SK-N-MC (cell line): ENCODE measurements at regions not wholly inside any gene's neighbourhood (a gene's known extent, or its start where the extent isn't known, plus 50 kb on each side); places are given as distances from the start of the nearest gene placed in this dataset.

Experiments used
- DNase-seq: peaks from one replicate; pipeline ENCODE4 v3.0.0-alpha.2; 2011; ENCODE audit warnings: low read depth, low spot score
- H3K27ac ChIP-seq: fragments of 200-600 bp; sonication (generic); 2 replicates; pipeline ENCODE4 v1.5.1; 2016; ENCODE audit warnings: mixed run types
- H3K36me3 ChIP-seq: fragments of 200-600 bp; sonication (generic); 2 replicates; pipeline ENCODE4 v1.6.1; 2017; ENCODE audit warnings: antibody characterized with exemption, low read length, mixed read lengths; ENCODE audit not compliant: insufficient read depth
- H3K4me3 ChIP-seq: fragments of 200-600 bp; sonication (generic); 2 replicates; pipeline ENCODE4 v1.5.1; 2016
- H3K9ac ChIP-seq: fragments of 200-600 bp; sonication (generic); 2 replicates; pipeline ENCODE4 v1.8.0; 2017; ENCODE audit warnings: mixed run types, mixed read lengths; ENCODE audit not compliant: insufficient read length
- H3K9me3 ChIP-seq: fragments of 200-600 bp; sonication (generic); 2 replicates; pipeline ENCODE4 v1.6.1; 2017; ENCODE audit warnings: low read depth, mild to moderate bottlenecking, antibody characterized with exemption, low read length, moderate library complexity, mixed read lengths
- EZH2 ChIP-seq: fragments of 200-600 bp; sonication (generic); IDR thresholded peaks from one replicate; pipeline ENCODE4 v1.6.1; 2017; ENCODE audit warnings: antibody characterized with exemption
- FOXP2 ChIP-seq: optimal IDR thresholded peaks from 2 replicates; pipeline ENCODE3; 2011; ENCODE audit warnings: mild to moderate bottlenecking, moderate library complexity; ENCODE audit not compliant: insufficient read depth; ENCODE audit errors: extremely low read length, control extremely low read depth
- POLR2AphosphoS5 ChIP-seq: IDR thresholded peaks from 2 replicates; pipeline ENCODE4 v1.6.1; 2012; ENCODE audit warnings: mild to moderate bottlenecking, low read depth, low read length, borderline replicate concordance

DNA sequence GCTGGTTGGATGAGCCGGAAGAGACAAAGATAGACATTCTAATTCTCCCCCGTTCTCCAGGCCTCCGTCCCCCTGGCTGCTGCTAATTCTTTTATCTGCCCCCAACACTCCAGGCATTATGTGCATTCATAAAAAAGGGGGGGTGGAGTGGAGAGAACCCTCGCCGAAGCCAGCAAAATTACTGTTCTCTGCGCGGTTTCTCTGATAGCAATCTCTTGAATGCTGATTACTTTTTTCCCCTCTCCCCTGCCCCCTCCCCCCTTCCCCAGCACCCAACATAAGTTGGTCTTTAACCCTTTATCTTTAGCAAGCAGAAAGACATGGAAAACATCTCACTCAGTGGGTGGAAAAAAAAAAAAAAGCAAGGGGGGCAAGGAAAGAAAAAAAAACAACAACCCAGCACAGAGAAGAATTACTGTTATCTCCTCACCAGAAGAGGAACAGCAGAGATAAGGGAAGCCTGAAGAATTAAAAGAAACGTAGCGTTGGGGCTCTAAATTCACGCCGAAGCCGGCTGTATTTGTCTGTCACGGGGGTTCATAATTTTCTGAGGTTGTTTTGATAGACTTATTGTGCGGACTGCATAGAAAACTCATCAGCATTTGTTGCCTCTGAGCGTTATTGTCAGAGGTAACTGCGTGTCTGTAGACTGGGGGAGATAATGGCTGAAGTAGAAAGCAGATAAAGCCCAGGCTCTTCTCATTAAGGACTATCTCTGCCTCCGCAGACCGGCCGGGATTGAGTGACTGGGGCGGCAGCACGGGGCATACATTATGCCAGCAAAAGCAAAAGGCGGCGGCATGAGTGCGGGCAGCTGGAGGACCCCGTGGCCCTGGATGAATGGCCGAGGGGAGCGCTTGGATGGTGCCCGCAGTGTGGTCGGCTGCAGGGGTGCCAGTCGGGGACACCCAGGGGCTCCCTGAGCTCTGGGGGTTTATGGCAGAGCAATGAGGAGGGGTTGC lies 126.9 kb downstream of the MRM1 start:
- Histone ChIP-seq H3K4me3 (peak overlapping the region; percentile 67), H3K9ac (no peak overlapping the region), H3K9me3 (no peaks in the 10 kb centered on the region), H3K36me3 (no peaks in the 10 kb centered on the region), H3K27ac (peak overlapping the region; percentile 77)
- DNase-seq, result peak; percentile 32
- no peak for TF ChIP-seq FOXP2

DNA sequence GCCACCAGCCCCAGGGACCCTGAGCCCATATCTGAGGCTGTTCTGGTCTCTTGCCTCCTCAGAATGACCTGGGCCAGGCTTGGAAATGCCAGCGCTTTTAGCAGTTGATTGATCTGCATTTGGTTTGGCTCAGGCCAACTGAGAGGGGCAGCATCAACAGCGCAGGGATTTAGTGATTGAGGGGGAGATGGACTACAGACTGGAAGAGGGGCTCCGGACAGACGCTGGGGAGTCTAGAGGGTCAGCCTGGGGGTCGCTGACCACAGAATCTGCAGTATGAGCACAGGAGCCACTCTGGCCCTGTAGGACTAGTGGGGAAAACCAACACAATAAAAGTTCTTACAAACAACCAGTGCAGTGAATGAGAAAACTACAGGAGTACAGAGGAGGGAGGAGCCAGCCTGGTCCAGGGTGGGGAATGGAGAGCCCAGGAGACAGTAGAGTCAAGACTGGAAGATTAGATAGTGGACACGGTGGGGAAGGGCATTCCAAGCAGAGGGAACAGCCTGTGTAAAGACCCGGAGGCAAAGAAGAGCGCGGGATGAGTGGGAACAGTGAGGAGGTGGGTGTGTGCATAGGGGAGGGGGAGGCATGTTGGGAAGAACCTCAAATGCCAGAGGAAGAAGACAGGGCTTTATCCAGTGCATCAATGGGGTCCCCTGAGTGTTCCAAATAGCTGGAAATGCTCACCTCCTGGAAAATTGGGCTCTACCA lies 128.9 kb downstream of the MRM1 start:
- no peak for DNase-seq
- no peak overlapping the region for H3K9ac ChIP-seq
- no peak for TF ChIP-seq EZH2
- TF ChIP-seq POLR2AphosphoS5, result no peak
- no peak for TF ChIP-seq FOXP2

DNA sequence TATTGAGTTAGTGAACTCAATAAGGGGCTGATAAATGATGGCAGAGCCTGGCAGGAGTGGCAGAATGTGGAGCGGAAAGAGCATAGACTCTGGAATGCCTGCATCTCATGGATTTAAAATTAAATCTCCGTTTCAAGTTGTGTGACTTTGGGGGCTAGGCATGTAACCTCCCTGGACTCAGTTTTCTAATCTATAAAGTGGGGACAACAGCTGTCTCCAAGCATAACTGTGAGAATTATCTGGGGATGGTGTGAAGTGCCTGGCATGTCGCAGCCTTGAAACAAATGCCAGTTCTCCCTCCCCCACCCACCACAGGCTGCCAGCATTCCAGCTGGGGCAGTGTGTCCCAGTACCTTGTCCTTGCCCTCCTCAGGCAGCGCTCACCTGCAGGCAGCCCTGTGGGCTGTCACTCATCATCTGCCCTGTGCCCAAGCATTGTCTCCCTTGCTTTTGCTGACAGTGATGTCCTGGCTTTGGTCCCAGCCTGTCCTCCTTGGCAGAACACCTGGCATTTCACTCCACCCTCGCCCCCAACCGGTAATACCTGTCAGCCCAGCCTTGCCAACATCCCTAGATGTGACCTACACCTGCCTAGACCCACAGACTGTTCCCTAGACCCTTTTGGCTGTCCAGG lies 129.6 kb downstream of the MRM1 start:
- H3K36me3 ChIP-seq, result no peaks in the 10 kb centered on the region
- H3K9ac ChIP-seq, result no peak overlapping the region
- no peak overlapping the region for H3K27ac ChIP-seq
- TF ChIP-seq POLR2AphosphoS5 (no peak), EZH2 (no peak), FOXP2 (no peak)
- no peaks in the 10 kb centered on the region for H3K9me3 ChIP-seq
- no peak overlapping the region for H3K4me3 ChIP-seq
- DNase-seq, result no peak

More for the DNA sequence above, 128.9 kb downstream of the MRM1 start:
- no peak overlapping the region for H3K4me3 ChIP-seq
- H3K27ac ChIP-seq, result no peak overlapping the region
- no peaks in the 10 kb centered on the region for H3K9me3 ChIP-seq
- no peaks in the 10 kb centered on the region for H3K36me3 ChIP-seq

DNA sequence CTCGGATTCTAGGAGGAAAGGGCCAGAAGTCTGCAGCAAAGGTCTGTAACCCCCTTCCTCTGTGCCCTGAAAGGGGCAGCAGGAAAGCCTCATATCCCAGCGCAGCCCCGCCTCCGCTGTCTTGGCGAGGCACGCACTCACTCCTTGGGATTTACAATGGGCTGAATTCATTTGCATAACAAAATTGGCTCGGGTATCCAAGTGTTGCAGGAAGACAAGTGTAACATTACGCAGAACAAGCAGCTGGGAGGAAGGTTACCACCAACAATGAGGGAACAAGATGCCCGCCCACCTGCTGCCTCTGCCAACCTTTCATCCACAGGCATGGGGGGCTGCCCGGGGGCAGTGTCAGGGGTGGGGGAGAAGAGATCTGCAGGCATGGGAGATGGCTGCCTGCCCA lies 130.4 kb downstream of the MRM1 start:
- no peak overlapping the region for H3K4me3 ChIP-seq
- TF ChIP-seq EZH2 (no peak), POLR2AphosphoS5 (no peak), FOXP2 (no peak)
- H3K9ac ChIP-seq, result no peak overlapping the region
- no peaks in the 10 kb centered on the region for H3K9me3 ChIP-seq
- H3K27ac ChIP-seq, result no peak overlapping the region
- H3K36me3 ChIP-seq, result no peaks in the 10 kb centered on the region
- no peak for DNase-seq

DNA sequence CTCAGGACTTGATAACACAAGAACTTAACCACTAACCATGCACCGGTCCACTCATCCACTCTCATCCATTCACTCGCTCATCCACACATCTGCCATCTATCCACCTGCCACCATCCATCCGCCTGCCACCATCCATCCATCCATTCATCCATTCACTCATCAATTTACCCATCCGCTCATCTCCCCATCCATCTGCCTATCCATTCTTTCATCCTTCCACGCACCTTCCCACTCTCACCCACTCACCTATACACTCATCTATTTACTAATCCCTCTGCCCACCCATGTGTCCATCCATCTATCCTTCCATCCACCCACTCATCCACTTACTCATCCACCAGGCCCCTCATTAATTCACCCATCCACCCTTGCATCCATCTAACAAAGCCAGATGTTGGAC lies 131.0 kb downstream of the MRM1 start:
- H3K36me3 ChIP-seq, result no peaks in the 10 kb centered on the region
- TF ChIP-seq FOXP2, result no peak
- TF ChIP-seq EZH2, result no peak
- TF ChIP-seq POLR2AphosphoS5, result no peak
- no peaks in the 10 kb centered on the region for H3K9me3 ChIP-seq
- H3K27ac ChIP-seq, result no peak overlapping the region
- no peak for DNase-seq
- H3K4me3 ChIP-seq, result no peak overlapping the region
- no peak overlapping the region for H3K9ac ChIP-seq

DNA sequence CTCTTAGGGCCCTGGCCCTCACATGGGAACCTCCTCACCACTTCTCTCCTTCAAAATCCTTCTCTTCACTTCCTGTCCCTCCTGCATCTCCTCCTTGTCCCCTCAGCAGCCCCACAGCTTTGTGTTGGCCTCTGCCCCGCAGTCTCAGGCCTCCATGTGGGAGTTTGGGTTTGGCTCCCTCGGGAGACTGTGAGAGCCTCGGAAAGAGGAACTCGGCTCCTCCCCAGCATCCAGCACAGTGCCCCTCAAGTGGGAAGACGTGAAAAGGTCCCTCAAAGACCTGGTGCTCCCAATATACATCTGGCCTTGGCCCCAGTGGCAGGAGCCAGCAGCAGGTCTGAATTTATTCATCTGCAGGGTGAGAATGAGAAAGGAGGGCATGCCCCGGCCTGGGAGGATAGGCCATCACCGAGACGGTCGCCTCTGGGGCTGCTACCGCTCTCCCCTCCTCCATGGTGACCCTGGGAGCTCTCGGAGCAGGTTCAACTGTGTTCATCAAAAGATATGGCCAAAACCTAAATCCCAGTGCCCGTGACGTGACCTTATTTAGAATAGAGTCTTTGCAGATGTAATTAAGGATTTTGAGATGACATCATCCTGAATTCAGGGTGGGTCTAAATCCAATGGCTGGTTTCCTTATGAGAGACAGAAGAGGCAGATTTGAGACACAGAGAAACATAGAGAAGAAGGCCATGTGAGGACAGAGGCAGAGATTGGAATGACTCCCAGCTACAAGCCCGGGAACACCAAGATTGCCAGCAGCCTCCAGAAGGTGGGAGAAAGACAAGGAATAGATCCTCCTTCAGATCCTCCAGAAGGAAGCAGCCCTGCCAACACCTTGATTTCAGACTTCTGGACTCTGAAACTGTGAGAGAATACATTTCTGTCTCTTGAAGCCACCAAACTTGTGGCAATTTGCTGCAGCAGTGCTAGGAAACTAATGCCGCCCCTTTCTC lies 135.1 kb downstream of the MRM1 start:
- no peak overlapping the region for H3K27ac ChIP-seq
- TF ChIP-seq EZH2 (no peak), FOXP2 (no peak), POLR2AphosphoS5 (no peak)
- no peak overlapping the region for H3K9ac ChIP-seq
- DNase-seq, result no peak
- no peaks in the 10 kb centered on the region for H3K9me3 ChIP-seq
- H3K36me3 ChIP-seq, result no peaks in the 10 kb centered on the region
- H3K4me3 ChIP-seq, result no peak overlapping the region

DNA sequence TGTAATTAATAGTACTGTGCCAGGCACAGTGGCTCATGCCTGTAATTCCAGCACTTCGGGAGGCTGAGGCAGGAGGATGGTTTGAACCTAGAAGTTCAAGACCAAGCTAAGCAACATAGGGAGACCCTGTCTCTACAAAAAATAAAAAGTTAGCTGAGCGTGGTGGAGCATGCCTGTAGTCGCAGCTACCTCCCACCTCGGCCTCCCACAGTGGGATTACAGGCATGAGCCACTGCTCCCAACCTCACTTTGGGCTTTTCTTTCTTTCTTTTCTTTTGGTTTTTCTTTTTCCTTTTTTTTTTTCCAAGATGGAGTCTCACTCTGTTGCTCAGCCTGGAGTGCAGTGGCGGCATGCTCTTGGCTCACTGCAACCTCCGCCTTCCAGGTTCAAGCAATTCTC lies 137.8 kb downstream of the MRM1 start:
- Histone ChIP-seq H3K9me3 (no peaks in the 10 kb centered on the region), H3K27ac (no peak overlapping the region), H3K4me3 (no peak overlapping the region), H3K36me3 (no peaks in the 10 kb centered on the region), H3K9ac (no peak overlapping the region)
- TF ChIP-seq EZH2 (no peak), FOXP2 (no peak), POLR2AphosphoS5 (no peak)
- no peak for DNase-seq
